WTC11 (cell line): ENCODE measurements at regions not wholly inside any gene's neighbourhood (a gene's known extent, or its start where the extent isn't known, plus 50 kb on each side); places are given as distances from the start of the nearest gene placed in this dataset.

Experiments
- CTCF ChIP-seq: fragments of 200-600 bp; IDR thresholded peaks from 2 replicates; pipeline ENCODE4 v1.8.0; 2022; ENCODE audit warnings: antibody characterized with exemption
- E2F4 ChIP-seq: sonication (generic); formaldehyde crosslinking; IDR thresholded peaks from 2 replicates; pipeline ENCODE4 v1.8.1; 2022; ENCODE audit warnings: low read depth, mild to moderate bottlenecking, moderate library complexity, missing genetic modification reagents, borderline replicate concordance
- ERG ChIP-seq: fragments of 250-450 bp; sonication (Bioruptor Pico); IDR thresholded peaks from 2 replicates; pipeline ENCODE4 v1.8.0; 2021; ENCODE audit warnings: mild to moderate bottlenecking
- ESRRA ChIP-seq: sonication (generic); formaldehyde crosslinking; IDR thresholded peaks from 2 replicates; pipeline ENCODE4 v1.8.1; 2022; ENCODE audit warnings: mild to moderate bottlenecking, missing genetic modification reagents, borderline replicate concordance
- GABPB1 ChIP-seq: sonication (generic); formaldehyde crosslinking; IDR thresholded peaks from 2 replicates; pipeline ENCODE4 v1.8.1; 2023; ENCODE audit warnings: mild to moderate bottlenecking, missing genetic modification reagents
- JUN ChIP-seq: sonication (generic); formaldehyde crosslinking; IDR thresholded peaks from 2 replicates; pipeline ENCODE4 v1.8.0; 2023; ENCODE audit warnings: mild to moderate bottlenecking, missing genetic modification reagents
- TCF7 ChIP-seq: sonication (generic); formaldehyde crosslinking; IDR thresholded peaks from 2 replicates; pipeline ENCODE4 v1.8.0; 2022; ENCODE audit warnings: mild to moderate bottlenecking, low read depth, missing genetic modification reagents, moderate library complexity
- TEAD1 ChIP-seq: sonication (generic); formaldehyde crosslinking; IDR thresholded peaks from 2 replicates; pipeline ENCODE4 v1.8.0; 2022; ENCODE audit warnings: mild to moderate bottlenecking, missing genetic modification reagents
- ZBTB21 ChIP-seq: sonication (generic); formaldehyde crosslinking; IDR thresholded peaks from 2 replicates; pipeline ENCODE4 v1.8.1; 2023; ENCODE audit warnings: mild to moderate bottlenecking, missing genetic modification reagents, borderline replicate concordance
- TF ChIP-seq, protein P1 (sequence below): sonication (generic); formaldehyde crosslinking; IDR thresholded peaks from 2 replicates; pipeline ENCODE4 v1.8.0; 2023; ENCODE audit warnings: mild to moderate bottlenecking, missing genetic modification reagents
- TF ChIP-seq, protein P2 (sequence below): sonication (generic); formaldehyde crosslinking; IDR thresholded peaks from 2 replicates; pipeline ENCODE4 v1.8.0; 2022; ENCODE audit warnings: mild to moderate bottlenecking, missing genetic modification reagents
- TF ChIP-seq, protein P3 (sequence below): sonication (generic); formaldehyde crosslinking; conservative IDR thresholded peaks from 2 replicates; pipeline ENCODE4 v1.8.1; 2022; ENCODE audit warnings: mild to moderate bottlenecking, missing genetic modification reagents

DNA sequence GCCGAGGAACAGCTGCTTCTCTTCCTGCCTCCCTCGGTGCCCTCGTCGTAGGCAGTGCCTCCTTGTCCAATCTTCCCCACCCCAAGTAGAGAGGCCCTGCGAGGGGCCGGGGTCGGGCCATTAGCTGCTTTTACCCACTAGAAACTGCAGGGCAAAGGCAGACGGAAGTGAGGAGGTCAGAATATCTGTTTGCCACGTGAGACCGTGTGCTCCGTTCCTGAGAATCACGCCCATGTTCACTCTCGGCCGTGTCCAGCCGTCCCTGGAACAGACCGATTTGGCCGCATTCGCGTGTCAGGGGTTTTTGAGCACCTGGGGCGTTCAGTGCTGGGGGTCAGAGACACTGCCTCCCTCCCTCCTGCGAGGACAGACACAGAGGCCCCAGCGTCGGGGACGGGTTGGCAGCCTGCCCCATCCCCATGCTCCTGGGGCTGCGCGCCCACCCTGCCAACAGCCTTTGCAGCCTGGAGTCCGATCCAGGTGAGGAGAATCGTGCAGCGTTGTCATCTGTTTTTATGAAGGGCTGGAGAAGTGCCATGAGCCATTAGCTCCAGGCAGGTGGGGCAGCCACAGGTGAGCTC is 982.2 kb downstream of the BRD1 start:
- TF ChIP-seq ZBTB21 (CRISPR knock-in tag), result no peak
- no peak for TF ChIP-seq CTCF
- TF ChIP-seq, protein P1, sequence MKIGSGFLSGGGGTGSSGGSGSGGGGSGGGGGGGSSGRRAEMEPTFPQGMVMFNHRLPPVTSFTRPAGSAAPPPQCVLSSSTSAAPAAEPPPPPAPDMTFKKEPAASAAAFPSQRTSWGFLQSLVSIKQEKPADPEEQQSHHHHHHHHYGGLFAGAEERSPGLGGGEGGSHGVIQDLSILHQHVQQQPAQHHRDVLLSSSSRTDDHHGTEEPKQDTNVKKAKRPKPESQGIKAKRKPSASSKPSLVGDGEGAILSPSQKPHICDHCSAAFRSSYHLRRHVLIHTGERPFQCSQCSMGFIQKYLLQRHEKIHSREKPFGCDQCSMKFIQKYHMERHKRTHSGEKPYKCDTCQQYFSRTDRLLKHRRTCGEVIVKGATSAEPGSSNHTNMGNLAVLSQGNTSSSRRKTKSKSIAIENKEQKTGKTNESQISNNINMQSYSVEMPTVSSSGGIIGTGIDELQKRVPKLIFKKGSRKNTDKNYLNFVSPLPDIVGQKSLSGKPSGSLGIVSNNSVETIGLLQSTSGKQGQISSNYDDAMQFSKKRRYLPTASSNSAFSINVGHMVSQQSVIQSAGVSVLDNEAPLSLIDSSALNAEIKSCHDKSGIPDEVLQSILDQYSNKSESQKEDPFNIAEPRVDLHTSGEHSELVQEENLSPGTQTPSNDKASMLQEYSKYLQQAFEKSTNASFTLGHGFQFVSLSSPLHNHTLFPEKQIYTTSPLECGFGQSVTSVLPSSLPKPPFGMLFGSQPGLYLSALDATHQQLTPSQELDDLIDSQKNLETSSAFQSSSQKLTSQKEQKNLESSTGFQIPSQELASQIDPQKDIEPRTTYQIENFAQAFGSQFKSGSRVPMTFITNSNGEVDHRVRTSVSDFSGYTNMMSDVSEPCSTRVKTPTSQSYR (CRISPR knock-in tag), result no peak
- TF ChIP-seq TCF7 (CRISPR knock-in tag), result no peak
- TF ChIP-seq, protein P2, sequence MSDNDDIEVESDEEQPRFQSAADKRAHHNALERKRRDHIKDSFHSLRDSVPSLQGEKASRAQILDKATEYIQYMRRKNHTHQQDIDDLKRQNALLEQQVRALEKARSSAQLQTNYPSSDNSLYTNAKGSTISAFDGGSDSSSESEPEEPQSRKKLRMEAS (CRISPR knock-in tag), result no peak
- TF ChIP-seq TEAD1 (CRISPR knock-in tag), result no peak
- TF ChIP-seq ESRRA (CRISPR knock-in tag), result no peak
- no peak for TF ChIP-seq E2F4 (CRISPR knock-in tag)
- TF ChIP-seq, protein P3, sequence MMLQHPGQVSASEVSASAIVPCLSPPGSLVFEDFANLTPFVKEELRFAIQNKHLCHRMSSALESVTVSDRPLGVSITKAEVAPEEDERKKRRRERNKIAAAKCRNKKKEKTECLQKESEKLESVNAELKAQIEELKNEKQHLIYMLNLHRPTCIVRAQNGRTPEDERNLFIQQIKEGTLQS (CRISPR knock-in tag), result no peak
- TF ChIP-seq ERG (CRISPR knock-in tag), result no peak
- no peak for TF ChIP-seq JUN
- no peak for TF ChIP-seq GABPB1 (CRISPR knock-in tag)
